ENCODE measurements at regions not wholly inside any gene's neighbourhood (a gene's known extent, or its start where the extent isn't known, plus 50 kb on each side); places are given as distances from the start of the nearest gene placed in this dataset.

DNA sequence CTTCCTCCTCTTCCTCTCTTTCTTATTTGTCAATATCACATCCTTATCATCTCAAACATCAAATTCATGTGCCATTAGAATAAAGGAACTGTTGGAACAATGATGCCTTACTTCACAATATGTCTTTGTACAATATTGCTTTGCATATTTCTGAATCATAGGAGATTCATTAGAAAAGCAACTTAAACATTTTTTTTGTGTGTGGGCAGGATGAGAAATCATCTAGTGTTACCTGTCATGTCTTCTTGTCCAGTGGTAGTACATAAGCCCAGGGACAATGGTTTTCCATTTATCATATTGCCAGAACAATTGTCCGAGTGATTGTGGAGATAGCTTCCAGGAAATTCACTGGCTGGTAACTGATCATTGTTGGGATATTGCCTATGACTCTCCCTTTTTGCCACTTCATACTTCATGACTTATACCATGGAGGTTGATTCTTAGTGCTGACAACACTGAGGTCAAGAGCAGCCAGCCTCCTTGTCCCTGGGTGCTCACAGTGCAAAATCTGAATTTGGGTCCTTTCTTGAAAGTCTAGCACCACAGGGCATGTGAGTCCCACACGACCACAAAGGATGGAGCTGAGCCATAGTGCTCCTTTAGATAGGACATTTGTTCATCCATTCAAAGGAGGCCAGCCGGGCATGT, 215.0 kb downstream of the MDFIC start:
- no peak for ATAC-seq

DNA sequence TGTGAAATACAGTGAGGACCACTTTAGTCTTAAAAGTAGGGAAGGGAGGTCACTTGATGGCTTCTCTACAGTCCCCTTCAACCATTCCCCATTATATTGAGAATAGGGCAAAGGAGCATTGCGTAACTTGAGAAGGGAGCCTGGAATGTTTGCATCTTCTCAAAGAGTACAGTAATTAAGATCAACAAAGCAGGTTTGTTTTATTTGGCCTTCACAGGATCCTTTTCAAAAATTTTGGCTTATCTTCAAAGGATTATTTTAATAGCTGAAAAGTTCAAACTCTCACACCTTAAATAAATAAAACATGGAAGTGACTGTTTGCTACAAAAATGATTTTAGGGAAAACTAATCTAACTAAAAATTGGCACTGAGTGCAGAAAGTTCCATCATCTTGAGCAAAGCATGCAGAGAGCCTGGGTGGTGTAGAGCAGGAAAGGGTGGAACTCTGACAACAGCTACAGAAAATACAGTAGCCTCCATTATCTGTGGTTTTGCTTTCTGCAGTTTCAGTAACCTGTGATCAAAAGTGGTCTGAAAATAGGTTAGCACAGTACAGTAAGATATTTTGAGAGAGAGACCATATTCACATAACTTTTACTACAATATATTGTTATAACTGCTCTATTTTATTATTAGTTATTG, 214.0 kb downstream of the MDFIC start:
- H3K4me3 ChIP-seq, result no peak overlapping the region
- no peaks in the 10 kb centered on the region for H3K36me3 ChIP-seq
- ATAC-seq (peak in 3 of 4 donors; percentile 53 to 77 (median 66)), DNase-seq (no peak)
- intact Hi-C loops (cut with DNase I), result loop anchor here in 1 of 10 donors (5.0 kb wide), 1 partner anchor 214 kb away; the partner anchor contains the start of gene MDFIC
- TF ChIP-seq POLR2A (IDR thresholded peaks at IDR 0.05), result no peak
- TF ChIP-seq CTCF (IDR thresholded peaks at IDR 0.05), result no peak
- WGBS, 4 donors, result 68 to 81% (median 75%) methylated on average over 1 of the region's 1 CpG
- no peaks in the 10 kb centered on the region for H3K27me3 ChIP-seq
- H3K27ac ChIP-seq, result peak overlapping the region in 2 of 12 donors; percentile 2 to 21
- peaks cover 0 to 18% (median 0%) of the 10 kb centered on the region in 12 donors for H3K4me1 ChIP-seq
- no peaks in the 10 kb centered on the region for H3K9me3 ChIP-seq

More for the DNA sequence above, 215.0 kb downstream of the MDFIC start:
- Histone ChIP-seq H3K4me1 (peaks cover 0 to 18% (median 0%) of the 10 kb centered on the region in 12 donors), H3K27ac (peak overlapping the region in 1 of 12 donors; percentile 2), H3K27me3 (no peaks in the 10 kb centered on the region), H3K4me3 (no peak overlapping the region), H3K36me3 (no peaks in the 10 kb centered on the region), H3K9me3 (no peaks in the 10 kb centered on the region)
- intact Hi-C loops (cut with DNase I), result loop anchor here in 1 of 10 donors (5.0 kb wide), 1 partner anchor 215 kb away; the partner anchor contains the start of gene MDFIC
- no peak for TF ChIP-seq POLR2A (IDR thresholded peaks at IDR 0.05)
- no peak for TF ChIP-seq CTCF (IDR thresholded peaks at IDR 0.05)
- no peak for DNase-seq
- WGBS, 4 donors, result 76 to 86% (median 82%) methylated on average over 3 of the region's 3 CpGs

GRCh38 chr7:115135146-115135545, 213.3 kb downstream of the MDFIC start:
- Histone ChIP-seq H3K27me3 (no peaks in the 10 kb centered on the region), H3K36me3 (no peaks in the 10 kb centered on the region), H3K4me3 (no peak overlapping the region), H3K27ac (no peak overlapping the region), H3K4me1 (peaks cover 0 to 18% (median 0%) of the 10 kb centered on the region in 12 donors), H3K9me3 (no peaks in the 10 kb centered on the region)
- 56 to 61% (median 57%) methylated on average over 4 of the region's 4 CpGs for WGBS, 4 donors
- peak in 1 of 4 donors; percentile 47 for ATAC-seq
- TF ChIP-seq POLR2A (IDR thresholded peaks at IDR 0.05) (no peak), CTCF (IDR thresholded peaks at IDR 0.05) (no peak)
- intact Hi-C loops (cut with DNase I), result loop anchor here in 1 of 10 donors (5.0 kb wide), 1 partner anchor 213 kb away; the partner anchor contains the start of gene MDFIC
- no peak for DNase-seq

GRCh38 chr7:115133248-115133647, 211.4 kb downstream of the MDFIC start:
- H3K36me3 ChIP-seq, result no peaks in the 10 kb centered on the region
- no peak overlapping the region for H3K4me3 ChIP-seq
- no peaks in the 10 kb centered on the region for H3K9me3 ChIP-seq
- H3K27ac ChIP-seq, result no peak overlapping the region
- TF ChIP-seq POLR2A (IDR thresholded peaks at IDR 0.05) (no peak), CTCF (IDR thresholded peaks at IDR 0.05) (no peak)
- 94 to 98% (median 95%) methylated on average over 5 of the region's 5 CpGs for WGBS, 4 donors
- intact Hi-C loops (cut with DNase I), result no loop called here
- ATAC-seq (no peak), DNase-seq (no peak)
- H3K4me1 ChIP-seq, result peaks cover 0 to 18% (median 0%) of the 10 kb centered on the region in 12 donors
- no peaks in the 10 kb centered on the region for H3K27me3 ChIP-seq

All from heart left ventricle (tissue), 16 donors.